ENCODE measurements at regions not wholly inside any gene's neighbourhood (a gene's known extent, or its start where the extent isn't known, plus 50 kb on each side); places are given as distances from the start of the nearest gene placed in this dataset.

DNA sequence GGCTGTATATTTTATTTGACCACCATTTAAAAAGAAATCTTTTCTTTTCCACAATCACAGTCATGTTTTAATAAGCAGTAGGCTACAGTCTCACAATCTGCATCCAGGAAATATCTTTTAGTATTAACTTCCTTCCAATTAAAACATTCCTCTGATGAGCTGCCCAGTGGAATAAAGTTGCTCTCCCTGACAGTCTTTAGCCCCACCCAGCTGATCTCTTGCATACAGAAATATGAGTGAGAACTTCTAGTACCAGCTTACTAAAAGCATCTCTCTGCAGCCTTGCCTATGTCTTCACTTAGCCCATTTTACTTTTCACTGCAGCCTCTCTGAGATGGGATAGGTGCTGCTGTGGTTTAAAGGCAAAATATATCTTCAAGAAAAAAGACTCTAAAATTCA, 143.4 kb upstream of the ANO3 start:
- DNase-seq (ENCODE audit: low spot score) = no peak

DNA sequence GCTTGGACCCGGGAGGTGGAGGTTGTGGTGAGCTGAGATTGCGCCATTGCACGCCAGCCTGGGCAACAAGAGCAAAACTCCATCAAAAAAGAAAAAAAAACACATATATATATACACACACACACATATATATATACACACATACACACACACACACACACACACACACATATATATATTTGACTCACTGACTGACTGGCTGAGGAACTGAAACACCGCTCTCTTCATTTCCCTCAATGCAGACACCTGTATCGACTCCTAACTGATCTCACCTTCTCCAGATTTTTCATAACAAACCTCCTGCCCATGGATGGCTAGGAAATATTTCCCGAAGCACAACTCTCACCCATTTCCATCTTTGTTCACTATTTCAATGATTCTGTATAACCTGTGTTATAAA, 140.7 kb upstream of the ANO3 start:
- DNase-seq (ENCODE audit: low spot score) = no peak

GRCh38 chr11:26193694-26194365, 138.1 kb upstream of the ANO3 start:
- DNase-seq (ENCODE audit: low spot score) = no peak

DNA sequence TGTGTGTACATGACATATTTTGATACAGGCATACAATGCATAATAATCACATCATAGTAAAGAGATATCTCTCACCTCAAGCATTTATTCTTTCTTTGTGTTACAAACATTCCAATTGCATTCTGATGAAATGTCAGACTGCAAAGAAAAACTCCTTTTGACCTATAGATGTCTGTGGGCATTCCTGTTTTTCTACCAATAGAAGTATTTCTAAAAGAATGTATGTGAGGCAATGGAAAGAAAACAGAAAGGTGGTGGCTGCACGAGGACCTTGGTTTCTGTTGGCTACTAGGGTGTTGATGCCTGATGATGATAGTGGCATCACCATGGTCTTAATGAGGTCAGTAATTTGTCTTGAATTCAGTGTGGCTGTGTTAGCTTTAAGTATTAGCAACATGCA, 137.0 kb upstream of the ANO3 start:
- DNase-seq (ENCODE audit: low spot score) = no peak

DNA sequence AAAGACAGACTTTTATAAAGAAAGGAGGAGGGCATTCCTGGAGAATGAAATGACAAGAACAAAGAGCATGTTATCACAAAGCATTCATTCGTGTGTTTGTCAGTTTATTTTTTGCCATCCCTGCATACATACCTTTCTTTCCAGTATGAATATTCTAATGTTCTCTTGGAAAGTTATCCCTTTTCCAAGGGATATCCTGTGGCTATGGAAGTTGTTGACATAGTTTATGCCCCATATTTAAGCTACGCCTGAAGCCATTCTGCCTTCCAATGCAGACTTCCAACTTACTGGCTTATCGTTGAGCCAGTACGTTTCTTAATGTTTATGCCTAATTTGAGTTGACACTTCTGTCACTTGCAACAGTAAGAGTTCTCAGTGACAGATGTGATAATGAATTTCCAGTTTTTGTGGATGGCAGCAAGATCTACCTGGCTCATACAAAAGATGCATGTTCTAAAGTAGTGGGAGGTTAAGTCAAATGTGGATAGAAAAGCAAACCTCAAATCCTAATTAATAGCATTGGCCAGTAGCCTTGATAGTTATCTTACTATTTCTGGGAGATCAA, 133.3 kb upstream of the ANO3 start:
- DNase-seq (ENCODE audit: low spot score) = no peak

DNA sequence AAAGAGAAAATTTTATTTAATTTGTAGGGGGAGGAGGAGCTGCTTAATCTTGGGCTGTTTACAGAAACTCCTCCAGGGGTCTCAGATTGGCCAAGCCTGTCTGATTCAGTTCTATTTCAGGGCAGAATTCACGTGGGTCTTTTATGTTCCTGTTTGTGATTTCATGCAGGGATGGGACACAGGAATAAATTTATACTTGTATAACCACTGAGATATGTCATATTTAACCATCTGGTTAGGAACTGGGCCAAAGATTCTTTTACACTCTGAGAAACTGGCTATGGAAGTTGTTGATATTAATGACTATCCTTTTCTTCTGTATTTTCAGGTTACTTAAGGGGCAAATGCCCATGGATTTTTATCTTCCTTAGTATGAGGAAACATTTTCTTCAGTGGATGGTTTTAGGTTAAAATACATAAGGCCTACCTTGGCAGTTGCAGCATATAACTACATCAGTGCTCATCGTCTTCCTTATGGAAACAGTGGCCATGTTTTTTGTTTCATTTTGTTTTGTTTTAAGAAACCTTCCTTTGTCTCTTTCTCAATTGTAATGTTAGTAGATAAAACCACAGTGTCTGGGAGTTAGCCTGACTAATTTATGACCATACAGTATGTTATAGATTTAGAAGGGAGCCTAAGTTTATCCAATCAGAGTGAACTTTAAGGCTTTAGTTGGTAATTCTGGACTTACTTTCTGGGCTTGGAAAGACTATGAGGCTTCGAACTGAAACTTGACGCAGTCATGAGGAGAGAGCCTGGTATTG, 132.4 kb upstream of the ANO3 start:
- no peak for DNase-seq (ENCODE audit: low spot score)

DNA sequence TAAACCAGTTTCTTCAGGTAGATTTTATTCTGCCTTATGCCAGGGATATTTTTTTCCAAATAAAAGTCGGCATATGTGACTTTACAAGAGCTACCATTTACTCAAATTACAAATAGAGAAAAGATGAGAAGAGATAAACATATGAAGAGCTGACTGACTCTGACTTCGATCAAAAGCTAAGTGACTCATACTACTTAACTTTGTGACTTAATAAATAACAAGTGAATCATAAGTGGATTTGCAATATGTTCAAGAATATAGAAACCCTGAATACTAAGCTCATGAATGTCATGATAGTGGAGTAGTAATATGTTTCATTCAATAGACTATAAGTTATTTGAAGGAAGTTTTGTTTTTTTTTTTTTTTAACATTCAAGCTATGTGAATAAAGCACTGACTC, 130.5 kb upstream of the ANO3 start:
- DNase-seq (ENCODE audit: low spot score) = no peak

GRCh38 chr11:26202754-26203153, 129.2 kb upstream of the ANO3 start:
- DNase-seq (ENCODE audit: low spot score) = no peak

DNA sequence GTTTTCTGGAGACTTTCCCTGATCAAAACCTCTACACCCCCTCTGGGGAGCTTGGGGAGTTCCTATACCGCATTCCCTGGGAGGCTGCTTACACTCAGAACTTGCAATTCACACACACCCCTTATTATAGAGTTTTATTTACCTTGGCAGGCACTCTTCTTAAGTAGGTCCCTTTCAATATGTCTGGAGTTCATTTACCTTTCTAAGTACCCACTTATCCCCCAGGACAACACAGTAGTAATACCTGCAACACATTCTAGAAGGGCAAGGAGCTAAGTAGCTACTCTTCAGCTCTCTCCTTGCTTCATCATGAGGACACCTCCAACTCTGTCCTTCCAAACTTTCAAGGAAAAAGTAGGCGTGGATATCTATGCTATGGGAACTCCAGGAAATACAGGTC, 127.8 kb upstream of the ANO3 start:
- no peak for DNase-seq (ENCODE audit: low spot score)

GRCh38 chr11:26204839-26205238, 127.1 kb upstream of the ANO3 start:
- no peak for DNase-seq (ENCODE audit: low spot score)

DNA sequence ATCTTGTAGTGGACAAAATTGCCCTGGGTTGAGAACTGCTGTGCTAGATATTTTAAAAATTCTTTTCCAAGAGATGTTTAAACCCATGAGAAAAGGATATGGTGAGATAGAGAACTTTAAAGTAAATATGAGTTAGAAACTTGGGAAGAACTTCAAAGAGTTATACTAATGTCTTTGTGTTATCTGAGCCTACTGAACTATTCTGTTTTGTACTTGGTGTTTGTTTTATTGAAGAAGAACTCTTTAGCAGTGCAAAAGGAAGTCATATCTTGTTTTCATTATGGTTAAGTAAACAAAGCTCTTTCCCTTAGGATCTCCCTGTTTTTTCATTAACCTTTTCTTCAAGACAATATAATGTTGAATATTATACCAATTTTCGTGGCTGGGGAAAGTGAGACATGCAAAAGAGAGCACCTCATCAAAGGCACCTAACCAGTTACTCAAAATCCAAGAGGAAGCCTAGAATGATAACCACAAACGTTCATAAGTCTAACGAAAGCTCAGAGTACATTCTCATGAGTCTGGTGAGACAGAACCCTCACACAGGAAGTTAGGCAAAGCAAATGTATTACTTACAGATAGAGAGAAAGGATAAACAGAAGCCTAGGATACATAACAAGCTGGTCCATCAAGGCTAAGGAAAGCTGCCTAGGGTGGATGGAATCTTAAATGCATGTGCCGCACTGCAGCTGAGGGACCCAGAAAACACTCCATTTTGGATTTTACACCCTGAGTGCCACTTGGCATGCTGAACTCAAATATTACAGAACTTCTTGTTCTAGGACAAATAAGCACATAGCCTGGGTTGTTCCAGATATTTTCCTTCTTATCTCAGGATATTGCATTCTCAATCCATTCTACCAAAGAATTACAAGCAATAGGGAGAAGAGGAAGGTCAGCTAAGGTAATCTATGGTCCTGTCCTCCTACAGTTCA, 112.5 kb upstream of the ANO3 start:
- DNase-seq (ENCODE audit: low spot score) = no peak

DNA sequence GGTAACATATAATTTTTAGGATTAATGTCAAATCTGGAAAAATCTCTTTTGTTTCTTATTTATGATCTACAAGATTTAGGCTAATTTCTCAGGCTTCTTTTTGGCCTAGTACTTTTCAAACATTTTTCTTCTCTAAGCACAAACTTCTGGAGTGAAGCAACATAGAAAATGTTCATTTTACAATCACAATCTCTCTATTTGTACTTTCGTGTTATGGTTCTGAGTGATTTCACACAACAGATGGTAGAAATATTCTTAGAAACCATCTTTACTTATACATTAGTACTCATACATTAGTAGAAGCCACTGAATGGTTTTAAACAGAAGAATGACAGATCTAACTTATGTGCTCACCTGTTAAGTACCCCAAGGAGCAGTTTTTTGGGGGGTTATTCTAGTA, 106.3 kb upstream of the ANO3 start:
- no peak for DNase-seq (ENCODE audit: low spot score)

DNA sequence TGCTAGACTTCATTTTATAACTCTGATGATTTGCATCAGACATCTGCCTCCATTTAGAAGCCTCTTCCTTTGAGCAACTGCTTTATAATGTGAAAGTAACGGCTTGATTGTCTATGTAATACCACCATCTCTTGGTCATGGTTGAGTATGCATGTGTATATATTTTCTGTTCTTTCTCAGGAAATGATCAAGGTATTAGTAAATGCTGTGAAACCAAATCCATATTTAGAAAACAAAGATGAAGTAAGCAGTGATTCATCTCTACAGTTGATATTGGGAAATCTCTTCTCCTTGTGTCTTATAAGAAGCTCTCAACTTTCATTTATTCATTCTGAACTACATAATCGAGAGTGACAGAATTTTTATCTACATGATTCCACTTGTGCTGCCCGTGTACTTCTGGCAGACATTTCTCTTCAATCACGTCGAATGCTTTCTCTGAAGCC, 104.6 kb upstream of the ANO3 start:
- DNase-seq (ENCODE audit: low spot score) = peak; percentile 70

- DNase-seq (ENCODE audit: low spot score) = no peak
Observed at GRCh38 chr11:26227883-26228502, 103.9 kb upstream of the ANO3 start.

DNA sequence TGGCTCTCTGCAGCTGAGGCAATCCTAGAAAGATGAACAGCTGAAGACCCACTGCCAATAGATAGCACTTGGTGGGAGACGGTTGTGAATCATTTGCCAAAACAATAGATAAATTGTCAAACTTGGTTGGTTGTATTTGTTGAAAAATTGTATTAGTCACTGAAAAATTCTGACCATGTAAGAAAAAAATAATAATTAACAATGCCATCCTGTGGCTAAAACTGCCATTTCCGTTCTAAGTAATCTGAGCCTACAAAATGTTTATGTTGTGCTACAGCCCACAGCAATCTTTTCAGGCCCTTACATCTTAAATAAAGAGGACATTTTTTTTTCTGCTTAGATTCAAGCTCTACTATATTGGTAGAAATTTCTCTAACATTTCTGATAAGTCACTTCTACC, 103.2 kb upstream of the ANO3 start:
- DNase-seq (ENCODE audit: low spot score) = no peak

GRCh38 chr11:26229257-26229656, 102.7 kb upstream of the ANO3 start:
- no peak for DNase-seq (ENCODE audit: low spot score)

GRCh38 chr11:26229981-26230380, 101.9 kb upstream of the ANO3 start:
- no peak for DNase-seq (ENCODE audit: low spot score)

DNA sequence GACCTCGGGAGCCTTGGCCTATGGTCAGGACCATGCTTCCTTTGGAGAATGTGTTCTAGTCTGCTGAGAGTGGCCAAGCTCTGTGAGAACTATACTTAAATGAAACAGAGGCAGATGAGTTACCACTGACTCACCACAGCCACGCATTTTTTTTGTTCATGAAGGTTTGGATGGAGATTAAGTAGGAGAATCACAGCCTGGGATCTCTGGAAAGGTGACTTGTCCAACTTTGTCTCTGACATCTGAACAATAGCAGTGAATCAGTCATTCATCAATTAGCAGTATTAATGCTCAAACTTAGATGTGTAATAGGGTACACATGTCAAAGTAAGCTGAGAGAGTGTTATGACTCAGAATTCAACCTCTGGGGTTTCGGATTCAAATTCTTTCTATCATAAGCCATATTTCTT, 100.7 kb upstream of the ANO3 start:
- DNase-seq (ENCODE audit: low spot score) = no peak

DNA sequence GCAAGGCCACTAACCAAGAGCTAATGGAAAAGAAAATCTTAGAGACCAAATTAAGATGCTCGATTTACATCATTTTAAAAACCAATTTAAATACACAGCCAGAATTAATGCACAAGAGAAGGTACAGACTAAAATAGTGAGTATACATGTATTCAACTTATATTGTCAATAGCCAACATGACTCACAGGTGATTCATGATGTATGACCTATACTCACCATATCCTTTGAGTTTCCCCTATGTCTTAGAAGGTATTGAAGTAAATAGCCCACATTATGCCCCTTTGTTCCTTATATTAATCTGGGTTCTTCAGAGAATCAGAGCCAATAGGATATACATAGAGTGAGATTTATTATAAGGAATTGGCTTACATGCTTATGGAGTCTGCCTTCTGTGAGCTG, 97.5 kb upstream of the ANO3 start:
- DNase-seq (ENCODE audit: low spot score) = no peak

- DNase-seq (ENCODE audit: low spot score) = no peak
Observed at GRCh38 chr11:26243426-26243825, 88.5 kb upstream of the ANO3 start.

GRCh38 chr11:26244207-26244606, 87.7 kb upstream of the ANO3 start:
- no peak for DNase-seq (ENCODE audit: low spot score)

DNA sequence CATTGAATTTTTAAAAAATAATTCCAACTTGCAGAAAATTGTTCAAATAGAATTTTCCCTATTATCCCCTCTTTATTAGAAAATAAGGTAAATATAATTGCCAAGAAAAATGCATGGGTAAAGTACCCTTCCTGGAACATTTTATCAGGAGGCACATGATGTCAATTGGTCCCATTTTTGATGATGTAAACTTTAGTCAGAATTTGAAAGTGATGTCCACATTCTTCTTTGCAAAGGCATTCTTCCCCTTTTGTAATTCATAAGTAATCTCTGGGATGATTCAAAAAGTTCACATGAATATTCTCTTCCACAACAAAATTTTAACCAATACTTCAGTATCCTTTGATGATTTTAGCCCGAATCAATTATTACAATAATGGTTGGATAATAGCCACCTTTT, 86.9 kb upstream of the ANO3 start:
- DNase-seq (ENCODE audit: low spot score) = no peak
